ENCODE measurements at regions not wholly inside any gene's neighbourhood (a gene's known extent, or its start where the extent isn't known, plus 50 kb on each side); places are given as distances from the start of the nearest gene placed in this dataset.
"Not testable (repeated sequence)": the region's sequence is repeated elsewhere in the genome, so short reads cannot be mapped to it uniquely, and the experiment has no call there.

DNA sequence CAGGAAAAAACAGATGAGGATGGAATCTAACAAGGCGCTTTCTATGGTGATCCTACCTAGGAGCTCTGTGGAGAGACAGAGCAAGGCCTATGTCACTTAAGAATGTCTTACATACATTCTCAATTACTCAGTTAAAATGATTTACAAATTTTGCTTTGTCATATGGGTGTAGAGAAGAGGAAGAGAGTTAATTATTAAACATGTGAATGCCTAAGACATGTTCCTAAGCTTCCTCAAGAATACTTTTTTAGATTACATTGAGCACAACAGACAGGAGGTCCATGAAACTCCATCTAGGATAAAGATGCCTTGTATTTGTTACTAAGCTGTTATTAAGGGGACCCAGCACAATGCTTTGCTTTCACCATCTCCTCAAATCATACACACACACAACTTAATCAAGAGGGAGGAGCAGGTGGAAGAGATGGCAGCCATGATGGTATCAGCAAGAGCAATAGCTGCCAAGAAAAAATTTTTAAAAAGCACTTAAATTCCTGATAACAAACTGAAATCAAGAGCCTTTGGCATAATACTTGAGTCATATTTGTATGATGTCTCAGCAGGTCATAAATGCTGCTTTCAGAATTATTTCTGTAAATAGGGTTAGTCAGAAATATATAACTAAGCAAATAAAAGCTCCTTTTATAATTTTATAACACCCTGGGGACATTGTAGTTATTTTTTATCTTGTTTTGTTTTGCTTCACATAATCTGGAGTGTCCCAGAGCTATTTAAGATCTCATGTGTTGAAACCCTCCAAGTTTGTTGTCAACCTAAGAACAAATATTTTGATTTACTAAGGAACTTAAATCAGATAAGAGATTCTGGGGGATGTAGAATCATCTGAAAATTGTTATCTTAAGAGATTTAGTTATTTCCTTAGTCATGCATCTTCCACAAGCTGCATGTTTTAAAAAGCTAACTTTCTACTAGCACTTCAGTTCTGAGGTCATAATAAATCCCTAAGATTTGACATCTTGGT, 70.0 kb upstream of the CD2AP start:
- no peak for DNase-seq (ENCODE audit: low read depth)

DNA sequence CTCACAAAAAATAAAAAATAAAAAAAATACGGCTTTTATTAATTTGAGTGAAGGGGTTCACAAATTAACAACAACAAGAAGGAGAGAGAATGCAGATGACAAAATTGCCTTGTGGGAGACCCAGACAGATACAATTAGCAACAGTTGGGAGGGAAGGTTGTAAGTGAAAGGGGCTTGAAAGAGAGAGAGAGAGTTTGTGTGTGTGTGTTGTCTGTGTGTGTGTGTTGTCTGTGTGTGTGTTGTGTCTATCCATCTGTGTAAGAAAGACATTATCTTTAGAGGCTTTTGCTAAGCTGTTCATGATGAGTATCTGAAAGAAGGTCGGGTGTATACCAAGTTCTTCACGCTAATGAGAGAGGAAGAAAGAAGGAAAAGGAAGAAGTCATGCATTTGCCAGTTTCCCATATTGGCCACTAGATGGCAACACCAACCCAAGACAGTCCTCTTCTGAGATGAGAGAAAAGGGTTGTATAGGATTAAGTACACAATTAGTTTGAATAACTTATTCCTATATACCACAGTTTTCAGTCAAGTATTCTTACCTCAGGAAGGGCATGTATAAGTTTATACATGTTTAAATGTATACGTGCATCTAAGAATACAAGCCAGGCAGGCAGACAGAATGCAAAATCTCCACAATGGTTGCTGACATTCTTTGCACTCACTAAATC, 63.7 kb upstream of the CD2AP start:
- peak; percentile 56 for DNase-seq (ENCODE audit: low read depth)

DNA sequence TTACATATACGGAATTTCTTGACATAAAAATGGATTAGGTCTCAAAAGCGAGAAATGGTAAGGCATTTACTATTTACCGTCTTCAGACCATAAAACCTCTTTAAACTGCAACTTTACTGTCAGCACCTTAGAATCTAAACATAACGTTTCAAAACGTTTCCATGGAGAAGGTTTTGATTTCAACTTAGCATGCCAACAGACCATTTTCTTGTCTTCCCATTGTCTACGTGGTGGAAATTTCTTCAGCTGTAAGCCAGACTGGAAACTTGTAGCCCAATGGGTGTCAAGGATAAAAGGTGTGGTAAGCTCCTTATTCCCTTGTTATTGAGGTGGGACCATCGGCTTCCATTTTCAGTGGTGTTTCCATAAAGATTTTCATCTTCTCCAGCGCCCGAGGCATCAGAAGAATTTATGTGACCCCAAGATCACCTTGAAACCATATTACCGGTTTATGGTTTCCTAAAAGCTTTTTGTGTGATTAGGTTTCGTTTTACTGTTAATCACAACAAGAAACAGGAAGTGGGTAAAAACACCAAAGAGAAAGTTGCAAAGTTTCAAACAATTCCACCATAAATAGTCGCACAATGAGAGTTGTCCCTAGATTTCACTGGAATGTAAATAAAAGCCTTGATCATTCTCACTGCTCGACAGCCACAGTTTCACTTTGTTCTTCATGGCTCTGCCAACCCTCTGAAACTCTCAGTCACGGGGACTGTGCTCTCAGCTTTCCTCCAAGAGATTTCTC, 63.0 kb upstream of the CD2AP start:
- DNase-seq (ENCODE audit: low read depth), result peak; percentile 24

DNA sequence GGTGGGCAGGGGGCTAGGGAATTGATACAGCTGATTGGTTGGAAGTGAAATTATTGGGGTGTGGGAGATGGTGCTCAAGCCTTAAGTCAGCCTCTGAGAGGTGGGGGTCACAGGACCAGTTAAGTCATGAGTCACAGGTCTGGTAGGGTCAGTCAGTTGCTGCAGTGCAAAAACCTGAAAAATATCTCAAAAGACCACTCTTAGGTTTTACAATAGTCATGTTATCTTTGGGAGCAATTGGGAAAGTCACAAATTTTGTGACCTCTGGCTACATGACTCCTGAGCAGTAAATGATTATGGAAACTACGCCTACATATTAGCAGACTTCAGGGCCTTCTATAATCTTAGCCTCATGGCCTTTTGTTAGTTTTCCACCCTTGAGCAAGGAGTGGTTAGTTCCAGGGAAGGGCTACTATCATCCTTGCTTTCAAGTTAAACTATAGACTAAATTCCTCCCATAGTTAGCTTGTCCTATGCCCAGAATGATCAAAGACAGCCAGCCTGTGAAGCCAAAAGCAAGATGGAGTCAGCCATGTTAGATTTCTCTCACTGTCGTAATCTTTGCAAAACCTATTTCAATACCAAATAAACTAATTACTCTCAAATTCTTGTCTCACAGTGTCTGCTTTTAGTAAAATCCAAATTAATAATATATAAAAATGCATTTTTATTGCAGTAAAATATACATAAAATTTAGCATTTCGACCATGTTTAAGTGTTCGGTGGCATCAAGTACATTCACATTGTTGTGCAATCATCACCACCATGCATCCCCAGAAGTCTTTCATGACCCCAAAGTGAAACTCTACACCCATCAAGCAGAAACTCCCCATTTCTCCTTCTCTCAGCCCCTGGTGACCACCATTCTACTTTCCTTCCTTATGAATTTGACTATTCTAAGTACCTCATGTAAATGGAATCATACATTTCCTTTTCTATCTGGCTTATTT, 60.9 kb upstream of the CD2AP start:
- DNase-seq (ENCODE audit: low read depth), result no peak

DNA sequence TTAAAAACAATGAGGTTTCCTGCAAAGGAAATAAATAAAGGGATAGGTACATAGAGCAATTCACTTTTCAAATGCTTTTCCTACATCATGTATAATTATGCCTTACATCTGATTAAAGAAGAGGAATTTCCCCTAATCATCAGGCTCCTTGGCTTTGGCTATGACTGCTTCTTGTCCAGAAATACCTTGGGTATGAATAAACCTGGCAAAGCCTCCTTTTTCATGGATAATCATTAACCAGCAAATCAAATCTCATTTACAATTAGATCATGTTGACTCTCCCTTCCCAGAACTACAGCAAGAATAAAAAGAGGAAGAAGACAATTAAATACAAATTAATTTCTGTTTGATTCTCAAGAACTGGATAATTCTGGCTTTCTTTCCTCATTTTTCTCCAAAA, 58.0 kb upstream of the CD2AP start:
- DNase-seq (ENCODE audit: low read depth), result no peak

- no peak for DNase-seq (ENCODE audit: low read depth)
Measured at GRCh38 chr6:47420394-47421371, 56.9 kb upstream of the CD2AP start.

GRCh38 chr6:47423079-47423478, 54.5 kb upstream of the CD2AP start:
- DNase-seq (ENCODE audit: low read depth), result no peak

GRCh38 chr6:47424436-47424836, 53.2 kb upstream of the CD2AP start:
- no peak for DNase-seq (ENCODE audit: low read depth)

- DNase-seq (ENCODE audit: low read depth), result not testable (repeated sequence)
Measured at GRCh38 chr6:47425724-47426123, 51.9 kb upstream of the CD2AP start.

DNA sequence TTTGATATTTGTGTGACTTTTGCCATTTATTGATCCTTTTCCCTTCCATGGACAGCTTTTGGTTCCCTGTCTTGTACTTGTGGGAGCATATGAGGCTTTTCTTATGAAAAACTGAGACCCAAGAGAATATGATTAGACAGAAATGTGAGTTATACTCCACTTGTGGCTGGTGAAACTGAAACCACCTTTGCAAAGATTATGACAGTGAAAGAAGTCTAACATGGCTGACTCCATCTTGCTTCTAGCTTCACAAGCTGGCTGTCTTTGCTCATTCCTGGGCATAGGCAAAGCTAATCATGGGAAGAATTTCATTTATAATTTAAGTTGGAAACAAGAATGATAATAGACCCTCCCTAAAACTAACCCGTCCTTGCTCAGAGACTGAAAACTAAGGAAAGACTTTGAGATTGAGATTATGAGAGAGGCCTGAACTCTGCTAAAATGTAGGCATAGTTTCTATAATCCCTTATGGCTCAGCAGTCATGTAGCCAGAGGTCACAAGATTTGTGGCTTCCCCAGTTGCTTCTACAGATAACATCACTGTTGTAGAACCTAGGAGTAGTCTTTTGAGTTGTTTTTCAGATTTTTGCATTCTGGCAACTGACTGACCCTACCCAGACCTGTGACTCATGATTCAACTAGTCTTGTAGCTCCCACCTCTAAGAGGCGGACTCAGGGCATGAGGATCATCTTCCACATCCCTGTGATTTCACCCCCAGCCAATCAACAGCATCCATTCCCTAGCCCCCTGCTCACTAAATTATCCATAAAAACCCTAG, 50.9 kb upstream of the CD2AP start:
- DNase-seq (ENCODE audit: low read depth), result no peak

- no peak for DNase-seq (ENCODE audit: low read depth)
Measured at GRCh38 chr6:47427680-47428079, 49.9 kb upstream of the CD2AP start.
